SU-DHL-6 (cell line): ENCODE measurements at regions not wholly inside any gene's neighbourhood (a gene's known extent, or its start where the extent isn't known, plus 50 kb on each side); places are given as distances from the start of the nearest gene placed in this dataset.

Experiments
- H2AFZ ChIP-seq: fragments of 200-600 bp; sonication (generic); 2 replicates; pipeline ENCODE4 v1.6.1; 2014; ENCODE audit warnings: low read depth, mild to moderate bottlenecking, moderate library complexity, mixed read lengths, antibody characterized with exemption, low read length; ENCODE audit not compliant: severe bottlenecking
- H3F3A ChIP-seq: fragments of 200-600 bp; shearing (Covaris generic); 2 replicates; pipeline ENCODE4 v1.6.0; 2016; ENCODE audit warnings: antibody characterized with exemption, mild to moderate bottlenecking; ENCODE audit not compliant: insufficient read depth
- H3K27ac ChIP-seq: fragments of 200-600 bp; sonication (generic); 2 replicates; pipeline ENCODE4 v1.5.1; 2016; ENCODE audit warnings: low read depth, mild to moderate bottlenecking, low read length, moderate library complexity, mixed read lengths
- H3K27me3 ChIP-seq: fragments of 200-600 bp; sonication (generic), shearing (Covaris generic); 2 replicates; pipeline ENCODE4 v1.6.0; 2014; ENCODE audit warnings: mild to moderate bottlenecking, low read length
- H3K36me3 ChIP-seq: fragments of 200-600 bp; sonication (generic); 2 replicates; pipeline ENCODE4 v1.6.1; 2014; ENCODE audit warnings: mild to moderate bottlenecking, low read length, mixed read lengths
- H3K4me2 ChIP-seq: fragments of 300-600, 200-600 bp; shearing (Covaris generic), sonication (generic); 2 replicates; pipeline ENCODE4 v1.6.0; 2014; ENCODE audit warnings: low read length, low read depth, mild to moderate bottlenecking; ENCODE audit not compliant: poor library complexity, severe bottlenecking
- H3K4me3 ChIP-seq: fragments of 200-600 bp; sonication (generic); 2 replicates; pipeline ENCODE4 v1.5.1; 2014; ENCODE audit warnings: antibody characterized with exemption, low read length, mild to moderate bottlenecking, mixed read lengths; ENCODE audit not compliant: insufficient read depth, poor library complexity, severe bottlenecking
- H3K79me2 ChIP-seq: fragments of 200-600 bp; sonication (generic); 2 replicates; pipeline ENCODE4 v1.6.1; 2014; ENCODE audit warnings: mild to moderate bottlenecking, low read length, moderate library complexity; ENCODE audit not compliant: insufficient read depth
- H3K9ac ChIP-seq: fragments of 200-600 bp; sonication (generic); 2 replicates; pipeline ENCODE4 v1.7.0; 2014; ENCODE audit warnings: mild to moderate bottlenecking, low read length
- H3K9me2 ChIP-seq: fragments of 200-600 bp; sonication (generic); replicated peaks from 2 replicates; pipeline ENCODE4 v1.6.1; 2014; ENCODE audit warnings: low read length; ENCODE audit not compliant: insufficient read depth
- H3K9me3 ChIP-seq: fragments of 200-600 bp; sonication (generic); 2 replicates; pipeline ENCODE4 v1.6.1; 2014; ENCODE audit warnings: low read length, mixed read lengths; ENCODE audit not compliant: insufficient read depth
- H4K20me1 ChIP-seq: fragments of 200-600 bp; sonication (generic); 2 replicates; pipeline ENCODE4 v1.6.1; 2014; ENCODE audit warnings: low read depth, mild to moderate bottlenecking, antibody characterized with exemption, low read length, moderate library complexity, mixed read lengths
- EZH2phosphoT487 ChIP-seq: fragments of 200-600 bp; sonication (generic), shearing (Covaris generic); conservative IDR thresholded peaks from 2 replicates; pipeline ENCODE4 v1.6.1; 2018; ENCODE audit warnings: mild to moderate bottlenecking, antibody characterized with exemption, low read length, moderate library complexity, mixed read lengths
- TF ChIP-seq, protein P1 (sequence below): fragments of 200-600 bp; sonication (generic); IDR thresholded peaks from one replicate; pipeline ENCODE4 v1.5.1; 2017; ENCODE audit warnings: antibody characterized with exemption, mild to moderate bottlenecking, low read length, moderate library complexity; ENCODE audit not compliant: insufficient read depth, poor library complexity, severe bottlenecking

DNA sequence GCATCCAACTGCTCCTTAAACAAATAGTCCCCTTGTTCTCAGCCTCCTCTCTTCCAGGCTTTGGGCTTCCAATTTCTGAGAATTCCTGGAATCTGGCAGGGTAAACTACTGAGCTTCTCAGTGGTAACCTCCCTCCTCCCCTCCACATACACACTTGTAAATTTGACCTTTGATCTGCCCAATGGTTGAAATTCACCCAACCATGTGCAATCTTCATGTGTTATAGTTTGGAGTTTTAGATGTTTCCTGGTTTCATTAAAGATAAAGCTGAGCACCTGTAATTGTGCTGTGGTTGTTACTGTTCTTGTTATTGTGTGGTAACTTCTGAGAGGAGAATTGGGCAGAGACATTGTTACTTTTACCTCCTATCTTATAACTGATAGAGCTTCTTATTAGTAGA, 328.4 kb downstream of the TPBG start:
- no peak overlapping the region for H3K27ac ChIP-seq
- H3K9me3 ChIP-seq: no peaks in the 10 kb centered on the region
- TF ChIP-seq, protein P1, sequence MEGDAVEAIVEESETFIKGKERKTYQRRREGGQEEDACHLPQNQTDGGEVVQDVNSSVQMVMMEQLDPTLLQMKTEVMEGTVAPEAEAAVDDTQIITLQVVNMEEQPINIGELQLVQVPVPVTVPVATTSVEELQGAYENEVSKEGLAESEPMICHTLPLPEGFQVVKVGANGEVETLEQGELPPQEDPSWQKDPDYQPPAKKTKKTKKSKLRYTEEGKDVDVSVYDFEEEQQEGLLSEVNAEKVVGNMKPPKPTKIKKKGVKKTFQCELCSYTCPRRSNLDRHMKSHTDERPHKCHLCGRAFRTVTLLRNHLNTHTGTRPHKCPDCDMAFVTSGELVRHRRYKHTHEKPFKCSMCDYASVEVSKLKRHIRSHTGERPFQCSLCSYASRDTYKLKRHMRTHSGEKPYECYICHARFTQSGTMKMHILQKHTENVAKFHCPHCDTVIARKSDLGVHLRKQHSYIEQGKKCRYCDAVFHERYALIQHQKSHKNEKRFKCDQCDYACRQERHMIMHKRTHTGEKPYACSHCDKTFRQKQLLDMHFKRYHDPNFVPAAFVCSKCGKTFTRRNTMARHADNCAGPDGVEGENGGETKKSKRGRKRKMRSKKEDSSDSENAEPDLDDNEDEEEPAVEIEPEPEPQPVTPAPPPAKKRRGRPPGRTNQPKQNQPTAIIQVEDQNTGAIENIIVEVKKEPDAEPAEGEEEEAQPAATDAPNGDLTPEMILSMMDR: no peak
- TF ChIP-seq EZH2phosphoT487: no peak
- no peaks in the 10 kb centered on the region for H4K20me1 ChIP-seq
- H3K79me2 ChIP-seq: no peaks in the 10 kb centered on the region
- H3K4me2 ChIP-seq: no peak overlapping the region
- no peak overlapping the region for H2AFZ ChIP-seq
- H3K4me3 ChIP-seq: no peak overlapping the region
- H3K9me2 ChIP-seq: no peaks in the 10 kb centered on the region
- no peaks in the 10 kb centered on the region for H3F3A ChIP-seq
- H3K9ac ChIP-seq: no peak overlapping the region
- H3K36me3 ChIP-seq: no peaks in the 10 kb centered on the region
- peaks cover 3% of the 10 kb centered on the region; the same call in 1 of the 2 replicates for H3K27me3 ChIP-seq

- Histone ChIP-seq H3K9ac (no peak overlapping the region), H2AFZ (no peak overlapping the region), H3K9me2 (no peaks in the 10 kb centered on the region), H4K20me1 (no peaks in the 10 kb centered on the region), H3F3A (no peaks in the 10 kb centered on the region), H3K27ac (no peak overlapping the region), H3K36me3 (no peaks in the 10 kb centered on the region), H3K4me2 (no peak overlapping the region), H3K79me2 (no peaks in the 10 kb centered on the region), H3K9me3 (no peaks in the 10 kb centered on the region), H3K4me3 (no peak overlapping the region), H3K27me3 (peaks cover 3% of the 10 kb centered on the region; the same call in 1 of the 2 replicates)
- no peak for TF ChIP-seq EZH2phosphoT487
- TF ChIP-seq, protein P1: no peak
Observed at GRCh38 chr6:82693094-82693493, 329.5 kb downstream of the TPBG start.

DNA sequence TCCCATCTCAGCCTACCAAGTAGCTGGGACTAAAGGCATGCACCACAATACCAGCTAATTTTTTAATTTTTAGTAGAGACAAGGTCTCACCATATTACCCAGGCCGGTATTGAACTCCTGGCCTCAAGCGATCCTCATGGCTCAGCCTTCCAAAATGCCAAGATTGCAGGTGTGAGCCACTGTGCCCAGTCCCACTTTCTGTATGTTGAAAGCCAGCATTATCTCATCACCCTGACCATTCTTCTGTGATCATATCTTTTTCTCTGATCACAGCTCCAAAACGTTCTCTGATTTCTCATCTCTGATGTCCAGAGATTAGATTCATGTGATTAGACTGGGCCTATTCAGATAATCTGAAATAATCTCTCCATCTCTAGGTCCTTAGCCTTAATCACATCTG, 337.7 kb downstream of the TPBG start:
- TF ChIP-seq EZH2phosphoT487: no peak
- TF ChIP-seq, protein P1: no peak

DNA sequence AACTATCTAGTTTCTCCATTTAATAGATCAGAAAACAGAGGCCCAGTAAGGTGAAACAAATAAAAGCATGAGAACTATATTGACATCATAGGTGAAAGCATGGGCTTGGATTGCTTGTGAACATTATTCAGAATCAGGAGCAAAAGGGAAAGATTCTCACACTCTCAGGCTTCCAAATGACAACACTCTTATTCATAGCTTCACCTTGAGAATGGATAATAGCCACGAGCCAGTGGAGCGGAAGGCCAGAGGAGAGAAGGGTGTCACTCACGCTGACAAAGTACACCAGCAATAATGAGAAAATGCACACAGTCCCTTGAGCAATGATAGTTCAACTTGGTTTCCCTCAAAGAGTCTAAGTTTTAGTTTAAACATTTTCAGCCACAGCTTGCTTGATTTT, 339.0 kb downstream of the TPBG start:
- Histone ChIP-seq H3K27ac (no peak overlapping the region), H3K79me2 (no peaks in the 10 kb centered on the region), H3K9ac (no peak overlapping the region), H3F3A (no peaks in the 10 kb centered on the region), H3K9me2 (no peaks in the 10 kb centered on the region), H3K9me3 (no peaks in the 10 kb centered on the region), H3K27me3 (no peaks in the 10 kb centered on the region), H3K36me3 (no peaks in the 10 kb centered on the region), H3K4me3 (no peak overlapping the region), H3K4me2 (no peak overlapping the region), H4K20me1 (no peaks in the 10 kb centered on the region), H2AFZ (no peak overlapping the region)
- TF ChIP-seq, protein P1: no peak
- TF ChIP-seq EZH2phosphoT487: no peak

More for the DNA sequence above, 337.7 kb downstream of the TPBG start:
- Histone ChIP-seq H3K27ac (no peak overlapping the region), H3K9me3 (no peaks in the 10 kb centered on the region), H3K9me2 (no peaks in the 10 kb centered on the region), H2AFZ (no peak overlapping the region), H3K9ac (no peak overlapping the region), H3K4me2 (no peak overlapping the region), H4K20me1 (no peaks in the 10 kb centered on the region), H3F3A (no peaks in the 10 kb centered on the region), H3K79me2 (no peaks in the 10 kb centered on the region), H3K4me3 (no peak overlapping the region), H3K36me3 (no peaks in the 10 kb centered on the region), H3K27me3 (no peaks in the 10 kb centered on the region)
